ENCODE measurements at regions not wholly inside any gene's neighbourhood (a gene's known extent, or its start where the extent isn't known, plus 50 kb on each side); places are given as distances from the start of the nearest gene placed in this dataset.
A peak's percentile ranks its signal among the peaks of the same experiment; 100 is the strongest.

GRCh38 chr3:187973977-187974870 lies 179.7 kb upstream of the LPP start:
- no peak for DNase-seq (ENCODE audit: low read depth)

- no peak for DNase-seq (ENCODE audit: low read depth)
Observed at GRCh38 chr3:187974871-187975271, 179.1 kb upstream of the LPP start.

GRCh38 chr3:187975561-187976364 lies 178.2 kb upstream of the LPP start:
- no peak for DNase-seq (ENCODE audit: low read depth)

GRCh38 chr3:187976365-187976900 lies 177.5 kb upstream of the LPP start:
- DNase-seq (ENCODE audit: low read depth) = peak; percentile 42

GRCh38 chr3:187977659-187978058 lies 176.3 kb upstream of the LPP start:
- DNase-seq (ENCODE audit: low read depth) = no peak

- DNase-seq (ENCODE audit: low read depth) = no peak
Observed at GRCh38 chr3:187978433-187979011, 175.4 kb upstream of the LPP start.

- DNase-seq (ENCODE audit: low read depth) = no peak
Observed at GRCh38 chr3:187979564-187979963, 174.4 kb upstream of the LPP start.

GRCh38 chr3:187980861-187981260 lies 173.1 kb upstream of the LPP start:
- DNase-seq (ENCODE audit: low read depth) = no peak

GRCh38 chr3:187982142-187982541 lies 171.8 kb upstream of the LPP start:
- DNase-seq (ENCODE audit: low read depth) = no peak

- DNase-seq (ENCODE audit: low read depth) = no peak
Observed at GRCh38 chr3:187983484-187984124, 170.4 kb upstream of the LPP start.

GRCh38 chr3:187985647-187986046 lies 168.3 kb upstream of the LPP start:
- no peak for DNase-seq (ENCODE audit: low read depth)

GRCh38 chr3:187986514-187986934 lies 167.4 kb upstream of the LPP start:
- DNase-seq (ENCODE audit: low read depth) = peak; percentile 53

- DNase-seq (ENCODE audit: low read depth) = no peak
Observed at GRCh38 chr3:187987187-187987586, 166.8 kb upstream of the LPP start.

GRCh38 chr3:187987924-187988323 lies 166.0 kb upstream of the LPP start:
- DNase-seq (ENCODE audit: low read depth) = peak; percentile 45

- DNase-seq (ENCODE audit: low read depth) = no peak
Observed at GRCh38 chr3:187989575-187990153, 164.3 kb upstream of the LPP start.

GRCh38 chr3:187992609-187993008 lies 161.3 kb upstream of the LPP start:
- no peak for DNase-seq (ENCODE audit: low read depth)

GRCh38 chr3:187994221-187995042 lies 159.5 kb upstream of the LPP start:
- DNase-seq (ENCODE audit: low read depth) = no peak

GRCh38 chr3:187995043-187995400 lies 158.9 kb upstream of the LPP start:
- DNase-seq (ENCODE audit: low read depth) = no peak

- no peak for DNase-seq (ENCODE audit: low read depth)
Observed at GRCh38 chr3:187995667-187996066, 158.3 kb upstream of the LPP start.

GRCh38 chr3:187996609-187997008 lies 157.3 kb upstream of the LPP start:
- DNase-seq (ENCODE audit: low read depth) = no peak

GRCh38 chr3:187997490-187997889 lies 156.5 kb upstream of the LPP start:
- DNase-seq (ENCODE audit: low read depth) = no peak
